ENCODE measurements at regions not wholly inside any gene's neighbourhood (a gene's known extent, or its start where the extent isn't known, plus 50 kb on each side); places are given as distances from the start of the nearest gene placed in this dataset.

DNA sequence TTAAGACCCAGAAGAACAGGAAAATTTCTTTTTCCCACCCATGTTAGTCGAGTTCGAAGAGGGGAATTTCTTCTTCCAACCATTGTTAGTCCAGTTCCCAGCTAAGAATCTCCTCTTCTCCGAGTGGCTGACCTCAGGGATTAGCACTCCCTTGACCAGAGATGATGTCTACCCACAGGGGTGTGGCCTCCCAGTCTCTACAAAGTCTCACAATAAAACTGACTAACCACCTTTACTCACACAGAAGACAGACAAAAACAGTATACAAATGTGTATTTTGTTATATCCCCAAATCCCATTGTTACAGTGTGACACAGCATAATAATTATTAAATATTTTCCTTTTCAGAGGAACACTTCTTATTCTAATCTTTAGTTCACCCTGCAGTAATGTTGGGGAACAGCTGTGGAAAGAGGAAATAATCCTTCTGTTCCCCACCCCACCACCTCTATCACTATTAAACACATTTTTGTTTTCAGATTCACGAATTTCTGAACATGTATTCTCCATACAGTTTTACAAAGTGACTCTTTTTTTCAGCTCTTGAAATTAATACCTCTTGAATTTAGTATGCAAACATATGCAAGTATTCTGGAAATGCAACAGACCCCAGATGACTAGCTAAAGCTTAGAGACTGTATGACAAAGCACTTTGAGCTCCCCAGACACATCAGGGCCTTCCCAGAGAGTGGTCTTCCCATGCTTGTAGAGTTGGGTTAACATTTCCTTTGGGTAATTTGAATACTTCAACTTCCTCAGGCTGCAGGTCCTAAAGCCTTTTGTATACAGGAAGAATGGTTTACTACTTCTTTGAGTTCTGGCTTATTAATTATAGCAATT lies 62.5 kb upstream of the NFKB1 start:
- Mint-ChIP-seq H3K4me3 (no peak overlapping the region), H3K27ac (no peak overlapping the region), H3K27me3 (ENCODE audit: low read depth in 2 of 2) (peaks cover 2 to 7% of the 10 kb centered on the region in 2 donors), H3K4me1 (no peaks in the 10 kb centered on the region), H3K9me3 (no peaks in the 10 kb centered on the region), H3K36me3 (no peaks in the 10 kb centered on the region)
- no peaks in the 10 kb centered on the region for H3K27me3 ChIP-seq (ENCODE audit: control insufficient read depth, insufficient read depth, low read length)
- TF ChIP-seq CTCF (IDR thresholded peaks at IDR 0.05) = no peak
- WGBS (ENCODE audit: insufficient coverage) = 82% methylated on average over 4 of the region's 4 CpGs
- DNase-seq (no peak), ATAC-seq (no peak)
- no peak overlapping the region for H3K27ac ChIP-seq (ENCODE audit: low read length)
- no peaks in the 10 kb centered on the region for H3K36me3 ChIP-seq (ENCODE audit: control insufficient read depth, insufficient read depth, low read length)
- H3K4me3 ChIP-seq (ENCODE audit: low read length) = no peak overlapping the region
- no peaks in the 10 kb centered on the region for H3K4me1 ChIP-seq (ENCODE audit: control insufficient read depth, insufficient read depth, low read length)
- no peaks in the 10 kb centered on the region for H3K9me3 ChIP-seq (ENCODE audit: control insufficient read depth, insufficient read depth, low read length)
- intact Hi-C loops (cut with micrococcal nuclease) = no loop called here

- H3K27ac Mint-ChIP-seq = no peak overlapping the region
- intact Hi-C loops (cut with micrococcal nuclease) = no loop called here
- no peak overlapping the region for H3K27ac ChIP-seq (ENCODE audit: low read length)
Observed at GRCh38 chr4:102439236-102439614, 61.9 kb upstream of the NFKB1 start.

GRCh38 chr4:102439812-102440211 lies 61.3 kb upstream of the NFKB1 start:
- H3K27me3 Mint-ChIP-seq (ENCODE audit: low read depth in 2 of 2) = peaks cover 2 to 7% of the 10 kb centered on the region in 2 donors
- no peak overlapping the region for H3K27ac Mint-ChIP-seq
- no peaks in the 10 kb centered on the region for H3K9me3 ChIP-seq (ENCODE audit: control insufficient read depth, insufficient read depth, low read length)
- no peak overlapping the region for H3K27ac ChIP-seq (ENCODE audit: low read length)
- DNase-seq (no peak), ATAC-seq (no peak)
- no peaks in the 10 kb centered on the region for H3K4me1 Mint-ChIP-seq
- H3K36me3 ChIP-seq (ENCODE audit: control insufficient read depth, insufficient read depth, low read length) = no peaks in the 10 kb centered on the region
- H3K36me3 Mint-ChIP-seq = no peaks in the 10 kb centered on the region
- no peak for TF ChIP-seq CTCF (IDR thresholded peaks at IDR 0.05)
- no peaks in the 10 kb centered on the region for H3K9me3 Mint-ChIP-seq
- no peak overlapping the region for H3K4me3 ChIP-seq (ENCODE audit: low read length)
- intact Hi-C loops (cut with micrococcal nuclease) = no loop called here
- no peak overlapping the region for H3K4me3 Mint-ChIP-seq
- H3K27me3 ChIP-seq (ENCODE audit: control insufficient read depth, insufficient read depth, low read length) = no peaks in the 10 kb centered on the region
- H3K4me1 ChIP-seq (ENCODE audit: control insufficient read depth, insufficient read depth, low read length) = no peaks in the 10 kb centered on the region

More at GRCh38 chr4:102439236-102439614, 61.9 kb upstream of the NFKB1 start:
- H3K9me3 ChIP-seq (ENCODE audit: control insufficient read depth, insufficient read depth, low read length) = no peaks in the 10 kb centered on the region
- H3K36me3 ChIP-seq (ENCODE audit: control insufficient read depth, insufficient read depth, low read length) = no peaks in the 10 kb centered on the region
- no peak overlapping the region for H3K4me3 ChIP-seq (ENCODE audit: low read length)
- no peak for TF ChIP-seq CTCF (IDR thresholded peaks at IDR 0.05)
- WGBS (ENCODE audit: insufficient coverage) = 86% methylated on average over 3 of the region's 3 CpGs
- no peaks in the 10 kb centered on the region for H3K27me3 ChIP-seq (ENCODE audit: control insufficient read depth, insufficient read depth, low read length)
- peaks cover 2 to 7% of the 10 kb centered on the region in 2 donors for H3K27me3 Mint-ChIP-seq (ENCODE audit: low read depth in 2 of 2)
- no peaks in the 10 kb centered on the region for H3K36me3 Mint-ChIP-seq
- H3K4me3 Mint-ChIP-seq = no peak overlapping the region
- H3K4me1 ChIP-seq (ENCODE audit: control insufficient read depth, insufficient read depth, low read length) = no peaks in the 10 kb centered on the region
- no peak for ATAC-seq
- DNase-seq = no peak
- no peaks in the 10 kb centered on the region for H3K9me3 Mint-ChIP-seq
- H3K4me1 Mint-ChIP-seq = no peaks in the 10 kb centered on the region

DNA sequence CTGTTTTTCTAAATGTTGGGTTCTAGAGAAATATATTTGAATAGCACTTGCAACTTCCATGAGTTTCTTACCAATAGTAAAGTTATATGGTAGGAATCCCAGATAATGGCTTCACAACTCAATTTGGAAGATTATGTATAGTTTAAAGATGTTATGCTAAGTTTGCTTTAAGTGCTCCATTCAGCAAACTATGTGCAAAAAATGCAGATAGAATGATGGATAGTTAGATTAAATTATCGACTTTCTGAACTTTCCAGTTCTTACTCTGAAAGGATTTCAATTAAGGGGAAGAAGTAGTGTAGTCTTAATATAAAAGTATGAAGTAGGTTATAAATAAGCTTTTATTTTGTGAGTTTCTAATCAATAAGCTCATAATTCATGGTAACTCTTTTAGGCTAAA lies 60.7 kb upstream of the NFKB1 start:
- H3K9me3 ChIP-seq (ENCODE audit: control insufficient read depth, insufficient read depth, low read length) = no peaks in the 10 kb centered on the region
- no peak for DNase-seq
- Mint-ChIP-seq H3K9me3 (no peaks in the 10 kb centered on the region), H3K36me3 (no peaks in the 10 kb centered on the region), H3K27me3 (ENCODE audit: low read depth in 2 of 2) (peaks cover 2 to 7% of the 10 kb centered on the region in 2 donors), H3K4me1 (no peaks in the 10 kb centered on the region), H3K4me3 (no peak overlapping the region), H3K27ac (no peak overlapping the region)
- no peak overlapping the region for H3K4me3 ChIP-seq (ENCODE audit: low read length)
- ATAC-seq = no peak
- WGBS (ENCODE audit: insufficient coverage) = 88% methylated on average over 1 of the region's 1 CpG
- intact Hi-C loops (cut with micrococcal nuclease) = no loop called here
- no peak overlapping the region for H3K27ac ChIP-seq (ENCODE audit: low read length)
- H3K27me3 ChIP-seq (ENCODE audit: control insufficient read depth, insufficient read depth, low read length) = no peaks in the 10 kb centered on the region
- no peaks in the 10 kb centered on the region for H3K36me3 ChIP-seq (ENCODE audit: control insufficient read depth, insufficient read depth, low read length)
- TF ChIP-seq CTCF (IDR thresholded peaks at IDR 0.05) = no peak
- no peaks in the 10 kb centered on the region for H3K4me1 ChIP-seq (ENCODE audit: control insufficient read depth, insufficient read depth, low read length)
